ENCODE measurements at regions not wholly inside any gene's neighbourhood (a gene's known extent, or its start where the extent isn't known, plus 50 kb on each side); places are given as distances from the start of the nearest gene placed in this dataset.

DNA sequence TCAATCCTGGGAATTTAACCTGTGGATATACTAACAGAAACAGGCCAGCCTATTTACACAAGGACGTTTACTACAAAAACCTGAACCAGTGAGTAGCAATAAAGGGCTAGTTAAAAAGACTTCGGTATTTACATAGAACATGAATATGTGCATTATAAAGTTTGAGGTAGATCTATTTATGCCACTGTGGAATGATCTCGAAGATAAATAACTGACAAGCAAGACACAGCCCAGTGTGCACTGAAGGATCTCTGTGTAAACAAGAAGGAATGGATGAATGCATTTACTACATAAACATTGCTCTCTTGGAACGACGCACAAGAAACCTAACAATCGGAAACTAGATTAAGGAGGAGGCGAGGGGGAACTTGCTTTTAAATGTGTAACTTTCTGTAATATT lies 132.0 kb upstream of the NSMCE3 start:
- no peak overlapping the region for H2BK15ac ChIP-seq (ENCODE audit: low read length)
- DNase-seq (ENCODE audit: low read depth in 1 of 2, low spot score in 2 of 2) (no peak), FAIRE-seq (no peak)
- ChIA-PET CTCF (ENCODE audit: partially characterized antibody) (interaction anchor here (1.0 kb wide), 1 partner anchor 193 kb away, joined by 3 read pairs; no protein-coding TSS in a partner anchor), POLR2A (ENCODE audit: partially characterized antibody) (no interaction called here)
- H3K4me1 ChIP-seq (replicated peaks in 1 of 4; ENCODE audit: control insufficient read depth in 3 of 4, insufficient read depth in 4 of 4, low read length in 3 of 4): peaks cover 9 to 24% (median 16%) of the 10 kb centered on the region in 4 experiments
- no peak overlapping the region for H3K23ac ChIP-seq (ENCODE audit: insufficient read length)
- no peak overlapping the region for H3K18ac ChIP-seq (ENCODE audit: extremely low read depth, low read length)
- H4K5ac ChIP-seq (ENCODE audit: insufficient read length, low read depth, low read length): no peak overlapping the region
- H3K9me3 ChIP-seq (ENCODE audit: insufficient read depth in 2 of 2, low read depth in 1 of 2, low read length in 1 of 2): no peaks in the 10 kb centered on the region
- H3K9ac ChIP-seq (replicated peaks in 1 of 4; ENCODE audit: extremely low read depth in 1 of 4, low read depth in 3 of 4, low read length in 3 of 4): no peak overlapping the region
- no peak overlapping the region for H3K14ac ChIP-seq (ENCODE audit: insufficient read length)
- no peak overlapping the region for H4K8ac ChIP-seq (ENCODE audit: extremely low read depth, insufficient read depth, low read length)
- no peaks in the 10 kb centered on the region for H3K23me2 ChIP-seq (ENCODE audit: low read depth, low read length)
- no peak overlapping the region for H3K4me3 ChIP-seq (ENCODE audit: extremely low read depth in 1 of 4, insufficient read depth in 2 of 4, low read depth in 3 of 4, low read length in 4 of 4)
- H4K91ac ChIP-seq (replicated peaks; ENCODE audit: insufficient read length, low read length): no peak overlapping the region
- H2BK5ac ChIP-seq (ENCODE audit: low read depth, low read length): no peak overlapping the region
- peaks cover 0 to 4% of the 10 kb centered on the region in 2 experiments; a peak in 1 of 4 replicates for H3K79me2 ChIP-seq (ENCODE audit: control insufficient read depth in 1 of 2, insufficient read depth in 2 of 2, low read length in 2 of 2)
- H2BK12ac ChIP-seq (ENCODE audit: low read depth, low read length): no peak overlapping the region
- H3K36me3 ChIP-seq (ENCODE audit: control insufficient read depth in 2 of 4, insufficient read depth in 4 of 4, low read length in 3 of 4): no peaks in the 10 kb centered on the region
- no peak overlapping the region for H2AK5ac ChIP-seq (ENCODE audit: low read depth, low read length)
- H4K20me1 ChIP-seq (replicated peaks in 1 of 2; ENCODE audit: control insufficient read depth in 1 of 2, insufficient read depth in 2 of 2, low read length in 2 of 2): no peaks in the 10 kb centered on the region
- H3K4me2 ChIP-seq (ENCODE audit: insufficient read depth in 1 of 2, low read depth in 2 of 2, low read length in 2 of 2): no peak overlapping the region; a peak in 1 of 4 replicates
- no peak overlapping the region for H2BK120ac ChIP-seq (replicated peaks; ENCODE audit: low read depth, low read length)
- H3K27me3 ChIP-seq (replicated peaks in 1 of 4; ENCODE audit: control insufficient read depth in 3 of 4, extremely low read depth in 1 of 4, insufficient read depth in 3 of 4, low read length in 3 of 4): no peaks in the 10 kb centered on the region
- H2BK20ac ChIP-seq (ENCODE audit: low read length): no peak overlapping the region
- no peaks in the 10 kb centered on the region for H3K79me1 ChIP-seq (ENCODE audit: low read depth, low read length)
- no peak overlapping the region for H3K27ac ChIP-seq (ENCODE audit: low read depth, low read length)
- no peak overlapping the region for H3K4ac ChIP-seq (replicated peaks; ENCODE audit: insufficient read length, low read depth, low read length)
- WGBS, 2 experiments (ENCODE audit: extremely low coverage in 1 of 2, insufficient coverage in 1 of 2, insufficient read length in 1 of 2, insufficient replicate concordance in 2 of 2, low coverage in 1 of 2, low lambda C conversion rate in 2 of 2, missing lambda C conversion rate in 1 of 2): 74% methylated on average over 7 of the region's 7 CpGs; no CpG with 5 or more reads in 1 of the 2 experiments
- no peak overlapping the region for H3K56ac ChIP-seq (replicated peaks; ENCODE audit: insufficient read length, low read depth, low read length)
- no peak overlapping the region for H2AFZ ChIP-seq (ENCODE audit: low read length)
- TF ChIP-seq PHF8 (conservative IDR thresholded peaks at IDR 0.05; ENCODE audit: low read depth, low read length): no peak
- no peak for TF ChIP-seq HDAC6 (IDR thresholded peaks at IDR 0.05; ENCODE audit: low read depth, low read length)
- TF ChIP-seq POU5F1 (IDR thresholded peaks at IDR 0.05; ENCODE audit: low read depth, low read length): no peak
- TF ChIP-seq CHD2 (IDR thresholded peaks at IDR 0.05; ENCODE audit: low read length): no peak
- no peak for TF ChIP-seq TAF7 (optimal IDR thresholded peaks at IDR 0.05; ENCODE audit: borderline replicate concordance, low read depth, low read length)
- TF ChIP-seq SP2 (IDR thresholded peaks at IDR 0.05; ENCODE audit: low read length): no peak
- TF ChIP-seq FOSL1 (IDR thresholded peaks at IDR 0.05; ENCODE audit: insufficient read depth, low read depth, low read length): no peak

All from H1 (cell line).